Keratinocyte (primary cell): ENCODE measurements at regions not wholly inside any gene's neighbourhood (a gene's known extent, or its start where the extent isn't known, plus 50 kb on each side); places are given as distances from the start of the nearest gene placed in this dataset.
A peak's percentile ranks its signal among the peaks of the same experiment; 100 is the strongest.

Source experiments
- DNase-seq: peaks from one replicate; pipeline ENCODE4 v3.0.0-alpha.2; 2011; ENCODE audit warnings: low read depth, missing footprints, low spot score
- FAIRE-seq: peaks from 2 replicates; lab custom pipeline; 2011; peaks lifted over from hg19 to GRCh38; lab: Jason Lieb, UNC
- H2AFZ ChIP-seq: 2 replicates; pipeline ENCODE4 v1.6.0; 2012; ENCODE audit warnings: low read length, control low read depth, inconsistent platforms; ENCODE audit not compliant: control insufficient read depth
- H3K27ac ChIP-seq: 2 replicates; pipeline ENCODE4 v1.5.1; 2011; ENCODE audit warnings: low read length; ENCODE audit not compliant: control insufficient read depth, insufficient read depth
- H3K27me3 ChIP-seq: 3 replicates; pipeline ENCODE4 v1.6.0; 2011; ENCODE audit warnings: low read length; ENCODE audit not compliant: control insufficient read depth, insufficient read depth; ENCODE audit errors: extremely low read depth
- H3K36me3 ChIP-seq, 2 experiments: 2 replicates in 1 of 2; 3 replicates in 1 of 2; pipeline ENCODE4 v1.5.1; 2011; ENCODE audit warnings: low read length in 2 of 2, mild to moderate bottlenecking in 1 of 2; ENCODE audit not compliant: control insufficient read depth in 2 of 2, insufficient read depth in 2 of 2; ENCODE audit errors: extremely low read depth in 1 of 2
- H3K4me1 ChIP-seq: 3 replicates; pipeline ENCODE4 v1.5.1; 2011; ENCODE audit warnings: low read length; ENCODE audit not compliant: control insufficient read depth, insufficient read depth; ENCODE audit errors: extremely low read depth
- H3K4me2 ChIP-seq: 3 replicates; pipeline ENCODE4 v1.6.0; 2011; ENCODE audit warnings: low read depth, low read length; ENCODE audit not compliant: control insufficient read depth, insufficient read depth; ENCODE audit errors: extremely low read depth
- H3K4me3 ChIP-seq, 3 experiments: fragments of 200-600 bp in 1 of 3; sonication (generic) in 1 of 3; 2 replicates in 2 of 3; 3 replicates in 1 of 3; pipeline ENCODE4 v1.5.1; 2011 to 2016; ENCODE audit warnings: low read length in 3 of 3, mild to moderate bottlenecking in 3 of 3, control low read depth in 2 of 3, inconsistent platforms in 1 of 3, low read depth in 1 of 3, mixed read lengths in 1 of 3, mixed run types in 1 of 3, moderate library complexity in 1 of 3; ENCODE audit not compliant: control insufficient read depth in 2 of 3, insufficient read depth in 2 of 3; ENCODE audit errors: extremely low read depth in 1 of 3
- H3K79me2 ChIP-seq: 2 replicates; pipeline ENCODE4 v1.6.0; 2012; ENCODE audit warnings: low read length; ENCODE audit not compliant: control insufficient read depth, insufficient read depth
- H3K9ac ChIP-seq: 3 replicates; pipeline ENCODE4 v1.6.0; 2011; ENCODE audit warnings: low read length; ENCODE audit not compliant: control insufficient read depth, insufficient read depth; ENCODE audit errors: extremely low read depth
- H3K9me1 ChIP-seq: 3 replicates; pipeline ENCODE4 v1.6.0; 2011; ENCODE audit warnings: low read length; ENCODE audit not compliant: control insufficient read depth, insufficient read depth; ENCODE audit errors: extremely low read depth
- H3K9me3 ChIP-seq: 2 replicates; pipeline ENCODE4 v1.5.1; 2012; ENCODE audit warnings: low read depth, low read length; ENCODE audit not compliant: control insufficient read depth
- H4K20me1 ChIP-seq: 3 replicates; pipeline ENCODE4 v1.6.0; 2011; ENCODE audit warnings: low read length; ENCODE audit not compliant: control insufficient read depth, insufficient read depth; ENCODE audit errors: extremely low read depth
- CTCF ChIP-seq, 3 experiments: IDR thresholded peaks in 1 of 3; conservative IDR thresholded peaks in 1 of 3; optimal IDR thresholded peaks in 1 of 3; 2 replicates in 2 of 3; 3 replicates in 1 of 3; pipeline versions ENCODE3 to v1.5.1; 2011; ENCODE audit warnings: low read length in 3 of 3, mild to moderate bottlenecking in 3 of 3, moderate library complexity in 2 of 3, control low read depth in 1 of 3, inconsistent platforms in 1 of 3; ENCODE audit not compliant: insufficient read depth in 2 of 3; ENCODE audit errors: extremely low read depth in 1 of 3
- EZH2 ChIP-seq: IDR thresholded peaks from one replicate; pipeline ENCODE4 v1.6.1; 2012; ENCODE audit warnings: inconsistent platforms, mild to moderate bottlenecking, low read length, moderate library complexity
- dilution Hi-C: fragments of 300-500 bp; cut with MboI; formaldehyde crosslinking; loops from one replicate; pipeline ENCODE4 v1.7.0; 2020; ENCODE audit warnings: low sequenced_read_pairs; ENCODE audit not compliant: extremely low pct_ligation_motif_present

- no peak for TF ChIP-seq CTCF (optimal IDR thresholded peaks at IDR 0.05 in 1 of 3, IDR thresholded peaks at IDR 0.05 in 1 of 3, conservative IDR thresholded peaks at IDR 0.05 in 1 of 3; ENCODE audit: extremely low read depth in 1 of 3, insufficient read depth in 2 of 3, low read length in 3 of 3)
- TF ChIP-seq EZH2 = no peak
- dilution Hi-C loops = no loop called here
- no peak for FAIRE-seq
Observed at GRCh38 chr1:90435351-90435750, 281.8 kb downstream of the BARHL2 start.

GRCh38 chr1:90434460-90434859 is 282.6 kb downstream of the BARHL2 start:
- no peaks in the 10 kb centered on the region for H3K9me1 ChIP-seq
- dilution Hi-C loops = no loop called here
- FAIRE-seq (no peak), DNase-seq (no peak)
- no peak overlapping the region for H3K9ac ChIP-seq
- no peak overlapping the region for H3K4me2 ChIP-seq
- no peaks in the 10 kb centered on the region for H4K20me1 ChIP-seq
- H3K9me3 ChIP-seq = no peaks in the 10 kb centered on the region
- H3K4me3 ChIP-seq = no peak overlapping the region
- no peak overlapping the region for H3K27ac ChIP-seq
- no peaks in the 10 kb centered on the region for H3K27me3 ChIP-seq
- H3K4me1 ChIP-seq = no peaks in the 10 kb centered on the region
- H2AFZ ChIP-seq = no peak overlapping the region
- no peaks in the 10 kb centered on the region for H3K36me3 ChIP-seq
- no peaks in the 10 kb centered on the region for H3K79me2 ChIP-seq
- no peak for TF ChIP-seq EZH2
- TF ChIP-seq CTCF (optimal IDR thresholded peaks at IDR 0.05 in 1 of 3, IDR thresholded peaks at IDR 0.05 in 1 of 3, conservative IDR thresholded peaks at IDR 0.05 in 1 of 3; ENCODE audit: extremely low read depth in 1 of 3, insufficient read depth in 2 of 3, low read length in 3 of 3) = peak; percentile 3 to 32 (median 22)

More at GRCh38 chr1:90435351-90435750, 281.8 kb downstream of the BARHL2 start:
- no peaks in the 10 kb centered on the region for H3K27me3 ChIP-seq
- no peak overlapping the region for H2AFZ ChIP-seq
- no peaks in the 10 kb centered on the region for H3K79me2 ChIP-seq
- H3K27ac ChIP-seq = no peak overlapping the region
- DNase-seq = no peak
- no peak overlapping the region for H3K9ac ChIP-seq
- no peaks in the 10 kb centered on the region for H3K4me1 ChIP-seq
- no peaks in the 10 kb centered on the region for H3K9me3 ChIP-seq
- H3K4me2 ChIP-seq = no peak overlapping the region
- H3K9me1 ChIP-seq = no peaks in the 10 kb centered on the region
- H3K4me3 ChIP-seq = no peak overlapping the region
- no peaks in the 10 kb centered on the region for H4K20me1 ChIP-seq
- H3K36me3 ChIP-seq = no peaks in the 10 kb centered on the region
